T-cell (primary cell): ENCODE measurements at regions not wholly inside any gene's neighbourhood (a gene's known extent, or its start where the extent isn't known, plus 50 kb on each side); places are given as distances from the start of the nearest gene placed in this dataset.

Experiments
- ATAC-seq, 4 experiments: fragments of 200-7000 bp in 3 of 4; fragments of 150-1000 bp in 1 of 4; cut with Tn5 transposase; replicated peaks in 1 of 4; 1 replicate in 3 of 4; 2 replicates in 1 of 4; pipeline ENCODE4 v1.10.0; 2021; ENCODE audit warnings: moderate library complexity in 3 of 4, mild to moderate bottlenecking in 2 of 4, moderate number of reproducible peaks in 1 of 4
- CTCF ChIA-PET, 2 donors: fragments of 300-600 bp; sonication (Branson Sonifier 250); formaldehyde crosslinking; loops; one replicate each; lab custom pipeline; 2022; ENCODE audit warnings: antibody characterized with exemption in 2 of 2; lab: Charles Lee
- POLR2A ChIA-PET, 2 donors: fragments of 300-600 bp; sonication (Branson Sonifier 250); formaldehyde crosslinking; loops; one replicate each; lab custom pipeline; 2022; ENCODE audit warnings: antibody characterized with exemption in 2 of 2; lab: Charles Lee
- DNase-seq, 35 experiments: peaks; one replicate each; pipeline versions ENCODE4 v3.0.0 to v3.0.0-alpha.2; 2013 to 2023
- H3K27ac ChIP-seq: one replicate; pipeline ENCODE4 v1.5.1; 2013; ENCODE audit warnings: low read length
- H3K27me3 ChIP-seq, 2 experiments: replicated peaks in 1 of 2; 1 replicate in 1 of 2; 2 replicates in 1 of 2; pipeline versions ENCODE4 v1.6.1 to v1.7.0; 2013; ENCODE audit warnings: low read length in 1 of 2, mixed read lengths in 1 of 2; ENCODE audit not compliant: control insufficient read depth in 2 of 2, insufficient read depth in 2 of 2; ENCODE audit errors: extremely low read depth in 1 of 2
- H3K36me3 ChIP-seq, 2 donors: 1 replicate in 1 of 2; 2 replicates in 1 of 2; pipeline versions ENCODE4 v1.6.1 to v1.7.0; 2013; ENCODE audit warnings: low read length in 1 of 2; ENCODE audit not compliant: control insufficient read depth in 2 of 2, insufficient read depth in 1 of 2; ENCODE audit errors: extremely low read depth in 1 of 2
- H3K4me1 ChIP-seq, 2 experiments: 1 replicate in 1 of 2; 2 replicates in 1 of 2; pipeline versions ENCODE4 v1.6.1 to v1.7.0; 2013; ENCODE audit warnings: low read length in 2 of 2, mixed read lengths in 1 of 2; ENCODE audit not compliant: insufficient read depth in 2 of 2, control insufficient read depth in 1 of 2; ENCODE audit errors: extremely low read depth in 1 of 2
- H3K4me3 ChIP-seq, 2 donors: 1 replicate in 1 of 2; 2 replicates in 1 of 2; pipeline versions ENCODE4 v1.5.1 to v1.7.0; 2013; ENCODE audit warnings: mild to moderate bottlenecking in 2 of 2, low read length in 1 of 2, moderate library complexity in 1 of 2; ENCODE audit not compliant: control insufficient read depth in 1 of 2; ENCODE audit errors: extremely low read depth in 1 of 2
- H3K9me3 ChIP-seq: 2 replicates; pipeline ENCODE4 v1.7.0; 2013
- H3K27ac Mint-ChIP-seq, 2 donors: one replicate each; pipeline ENCODE4 v1.8.0; 2020 to 2021; ENCODE audit warnings: mild to moderate bottlenecking in 2 of 2, mixed read lengths in 2 of 2
- H3K27me3 Mint-ChIP-seq, 2 donors: one replicate each; pipeline ENCODE4 v1.8.0; 2021 to 2022; ENCODE audit warnings: mixed read lengths in 2 of 2
- H3K36me3 Mint-ChIP-seq: one replicate; pipeline ENCODE4 v1.8.0; 2021; ENCODE audit warnings: mixed read lengths
- H3K4me1 Mint-ChIP-seq, 3 donors: one replicate each; pipeline ENCODE4 v1.8.0; 2020 to 2022; ENCODE audit warnings: mixed read lengths in 3 of 3, mild to moderate bottlenecking in 1 of 3
- H3K4me3 Mint-ChIP-seq, 3 donors: one replicate each; pipeline ENCODE4 v1.8.0; 2020 to 2022; ENCODE audit warnings: mild to moderate bottlenecking in 3 of 3, mixed read lengths in 3 of 3, moderate library complexity in 3 of 3
- H3K9me3 Mint-ChIP-seq, 3 donors: one replicate each; pipeline ENCODE4 v1.8.0; 2020 to 2022; ENCODE audit warnings: mixed read lengths in 3 of 3
- WGBS: methylation state at CpG from one replicate; pipeline ENCODE4 v1.1.5; 2013; ENCODE audit warnings: missing lambda C conversion rate; ENCODE audit not compliant: insufficient coverage; 5-methylcytosine and 5-hydroxymethylcytosine counted together

DNA sequence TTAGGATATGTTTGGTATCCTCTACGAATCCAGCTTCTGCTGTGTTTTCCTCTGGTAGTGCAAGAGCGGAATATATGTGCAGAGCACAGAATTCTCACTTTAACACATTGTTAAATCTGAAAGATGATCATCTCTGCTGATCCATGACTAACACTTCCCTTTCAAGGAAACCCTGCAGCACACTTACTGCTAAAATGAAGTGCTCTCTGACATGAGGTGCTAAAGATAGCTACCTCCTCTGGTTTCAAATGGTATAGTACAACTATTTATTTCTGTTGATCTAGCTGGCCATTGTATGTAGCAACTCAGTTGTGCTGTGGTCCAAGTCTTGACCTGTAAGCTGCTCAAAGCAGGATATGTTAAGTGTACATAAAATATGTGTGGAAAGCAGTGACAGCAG, 162.4 kb upstream of the FMR1 start:
- no peak overlapping the region for H3K27ac Mint-ChIP-seq
- H3K9me3 ChIP-seq = no peaks in the 10 kb centered on the region
- no peak overlapping the region for H3K4me3 ChIP-seq
- no peak for DNase-seq
- H3K27me3 Mint-ChIP-seq = peaks cover 3 to 28% of the 10 kb centered on the region in 2 donors
- no peak for ATAC-seq
- POLR2A ChIA-PET = no interaction called here
- H3K4me3 Mint-ChIP-seq = no peak overlapping the region
- no CpG with 5 or more reads among the region's 2 CpGs for WGBS
- no peaks in the 10 kb centered on the region for H3K27me3 ChIP-seq
- no peaks in the 10 kb centered on the region for H3K4me1 ChIP-seq
- no peaks in the 10 kb centered on the region for H3K36me3 ChIP-seq
- no peaks in the 10 kb centered on the region for H3K36me3 Mint-ChIP-seq
- peaks cover 0 to 5% (median 0%) of the 10 kb centered on the region in 3 donors for H3K9me3 Mint-ChIP-seq
- no peak overlapping the region for H3K27ac ChIP-seq
- no peaks in the 10 kb centered on the region for H3K4me1 Mint-ChIP-seq
- CTCF ChIA-PET = no interaction called here

DNA sequence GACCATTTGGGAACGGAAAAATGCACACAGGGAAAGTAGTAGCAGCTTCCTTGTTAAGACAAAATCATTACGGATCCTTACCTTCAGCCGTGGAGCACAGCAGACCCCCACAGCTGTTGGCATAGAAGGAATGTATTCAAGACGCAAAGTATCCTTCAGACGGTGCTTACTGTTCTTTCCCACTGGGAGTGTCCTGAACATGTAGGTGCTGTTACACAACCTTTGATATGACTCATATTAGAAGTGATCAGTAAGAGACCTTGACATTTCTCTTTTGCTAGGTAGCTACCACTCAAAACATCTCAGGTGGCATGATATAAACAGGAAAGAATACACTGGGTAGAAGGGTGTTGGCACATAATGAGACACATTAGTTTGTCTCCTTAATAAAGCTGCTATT, 154.0 kb upstream of the FMR1 start:
- H3K27ac ChIP-seq = no peak overlapping the region
- H3K4me3 ChIP-seq = no peak overlapping the region
- Mint-ChIP-seq H3K27me3 (peaks cover 0 to 17% of the 10 kb centered on the region in 2 donors), H3K27ac (no peak overlapping the region), H3K9me3 (no peaks in the 10 kb centered on the region), H3K4me1 (peaks cover 0 to 7% (median 0%) of the 10 kb centered on the region in 3 donors), H3K36me3 (no peaks in the 10 kb centered on the region), H3K4me3 (no peak overlapping the region)
- no peaks in the 10 kb centered on the region for H3K27me3 ChIP-seq
- ATAC-seq = no peak
- H3K36me3 ChIP-seq = no peaks in the 10 kb centered on the region
- DNase-seq = no peak
- CTCF ChIA-PET = no interaction called here
- WGBS = no CpG with 5 or more reads among the region's 5 CpGs
- POLR2A ChIA-PET = no interaction called here
- no peaks in the 10 kb centered on the region for H3K9me3 ChIP-seq
- H3K4me1 ChIP-seq = peaks cover 0 to under 1% of the 10 kb centered on the region in 2 experiments

- CTCF ChIA-PET = no interaction called here
- no CpG with 5 or more reads among the region's 1 CpG for WGBS
- no peak overlapping the region for H3K4me3 ChIP-seq
- no peak overlapping the region for H3K4me3 Mint-ChIP-seq
- H3K27me3 ChIP-seq = no peaks in the 10 kb centered on the region
- no peaks in the 10 kb centered on the region for H3K9me3 ChIP-seq
- POLR2A ChIA-PET = no interaction called here
- no peaks in the 10 kb centered on the region for H3K36me3 Mint-ChIP-seq
- no peak for ATAC-seq
- H3K4me1 ChIP-seq = peaks cover 0 to 2% of the 10 kb centered on the region in 2 experiments
- H3K27ac Mint-ChIP-seq = no peak overlapping the region
- H3K27ac ChIP-seq = no peak overlapping the region
- H3K4me1 Mint-ChIP-seq = peaks cover 6 to 16% (median 9%) of the 10 kb centered on the region in 3 donors
- DNase-seq = no peak
- no peaks in the 10 kb centered on the region for H3K36me3 ChIP-seq
- peaks cover 0 to 12% of the 10 kb centered on the region in 2 donors for H3K27me3 Mint-ChIP-seq
- no peaks in the 10 kb centered on the region for H3K9me3 Mint-ChIP-seq
These were observed 148.6 kb upstream of the FMR1 start for GRCh38 chrX:147763131-147763530.

DNA sequence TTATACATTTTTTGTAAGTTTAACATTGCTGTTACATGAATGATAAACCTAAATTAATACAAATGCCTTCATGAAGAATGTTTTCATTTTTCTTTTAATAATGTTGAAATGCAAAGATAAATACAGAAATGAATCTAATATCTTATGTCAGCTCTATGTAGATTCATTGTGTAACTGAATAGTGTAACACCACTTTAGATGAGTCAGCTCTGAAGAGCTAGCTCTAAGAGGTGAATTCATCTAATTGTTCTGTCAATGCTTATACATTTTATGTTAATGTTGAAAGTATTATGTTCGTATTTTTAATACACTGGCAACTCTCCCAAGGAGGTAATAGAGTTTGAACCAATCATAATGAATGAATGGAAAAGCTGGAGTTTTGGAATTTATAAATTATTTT, 146.9 kb upstream of the FMR1 start:
- WGBS = no CpG with 5 or more reads among the region's 1 CpG
- H3K27ac Mint-ChIP-seq = no peak overlapping the region

GRCh38 chrX:147770858-147771257, 140.9 kb upstream of the FMR1 start:
- Mint-ChIP-seq H3K4me1 (no peaks in the 10 kb centered on the region), H3K27ac (no peak overlapping the region), H3K4me3 (no peak overlapping the region), H3K9me3 (no peaks in the 10 kb centered on the region), H3K27me3 (peaks cover 2 to 7% of the 10 kb centered on the region in 2 donors), H3K36me3 (no peaks in the 10 kb centered on the region)
- Histone ChIP-seq H3K27ac (no peak overlapping the region), H3K36me3 (no peaks in the 10 kb centered on the region), H3K27me3 (no peaks in the 10 kb centered on the region), H3K4me1 (no peaks in the 10 kb centered on the region), H3K9me3 (no peaks in the 10 kb centered on the region), H3K4me3 (no peak overlapping the region)
- no peak for ATAC-seq
- no peak for DNase-seq
- POLR2A ChIA-PET = no interaction called here
- CTCF ChIA-PET = no interaction called here
- WGBS = 100% methylated on average over 1 of the region's 1 CpG

More for the DNA sequence above, 146.9 kb upstream of the FMR1 start:
- Histone ChIP-seq H3K27ac (no peak overlapping the region), H3K4me1 (peaks cover 0 to 2% of the 10 kb centered on the region in 2 experiments), H3K36me3 (no peaks in the 10 kb centered on the region), H3K4me3 (no peak overlapping the region), H3K9me3 (no peaks in the 10 kb centered on the region), H3K27me3 (no peaks in the 10 kb centered on the region)
- H3K36me3 Mint-ChIP-seq = no peaks in the 10 kb centered on the region
- ChIA-PET CTCF (no interaction called here), POLR2A (no interaction called here)
- DNase-seq = no peak
- H3K4me3 Mint-ChIP-seq = no peak overlapping the region
- no peaks in the 10 kb centered on the region for H3K9me3 Mint-ChIP-seq
- ATAC-seq = no peak
- peaks cover 0 to 12% of the 10 kb centered on the region in 2 donors for H3K27me3 Mint-ChIP-seq
- peaks cover 6 to 16% (median 9%) of the 10 kb centered on the region in 3 donors for H3K4me1 Mint-ChIP-seq

GRCh38 chrX:147776988-147777387, 134.7 kb upstream of the FMR1 start:
- POLR2A ChIA-PET = no interaction called here

GRCh38 chrX:147779173-147779572, 132.5 kb upstream of the FMR1 start:
- Histone ChIP-seq H3K27me3 (no peaks in the 10 kb centered on the region), H3K36me3 (no peaks in the 10 kb centered on the region), H3K27ac (no peak overlapping the region), H3K4me3 (no peak overlapping the region), H3K9me3 (no peaks in the 10 kb centered on the region), H3K4me1 (no peaks in the 10 kb centered on the region)
- H3K4me3 Mint-ChIP-seq = no peak overlapping the region
- H3K9me3 Mint-ChIP-seq = no peaks in the 10 kb centered on the region
- H3K4me1 Mint-ChIP-seq = no peaks in the 10 kb centered on the region
- no peak for DNase-seq
- ChIA-PET CTCF (no interaction called here), POLR2A (no interaction called here)
- peaks cover 1 to 18% of the 10 kb centered on the region in 2 donors for H3K27me3 Mint-ChIP-seq
- no peak for ATAC-seq
- H3K27ac Mint-ChIP-seq = no peak overlapping the region
- no peaks in the 10 kb centered on the region for H3K36me3 Mint-ChIP-seq

More at GRCh38 chrX:147776988-147777387, 134.7 kb upstream of the FMR1 start:
- H3K27ac ChIP-seq = no peak overlapping the region
- H3K4me1 ChIP-seq = no peaks in the 10 kb centered on the region
- no peaks in the 10 kb centered on the region for H3K27me3 ChIP-seq
- CTCF ChIA-PET = no interaction called here
- H3K36me3 ChIP-seq = no peaks in the 10 kb centered on the region
- no CpG with 5 or more reads among the region's 1 CpG for WGBS
- H3K36me3 Mint-ChIP-seq = no peaks in the 10 kb centered on the region
- no peak overlapping the region for H3K27ac Mint-ChIP-seq
- H3K4me1 Mint-ChIP-seq = no peaks in the 10 kb centered on the region
- H3K9me3 ChIP-seq = no peaks in the 10 kb centered on the region
- H3K4me3 Mint-ChIP-seq = no peak overlapping the region
- H3K27me3 Mint-ChIP-seq = peaks cover 4 to 16% of the 10 kb centered on the region in 2 donors
- DNase-seq = no peak
- no peak overlapping the region for H3K4me3 ChIP-seq
- ATAC-seq = no peak
- H3K9me3 Mint-ChIP-seq = no peaks in the 10 kb centered on the region
